ENCODE measurements at regions not wholly inside any gene's neighbourhood (a gene's known extent, or its start where the extent isn't known, plus 50 kb on each side); places are given as distances from the start of the nearest gene placed in this dataset.

GRCh38 chr3:127137757-127138536 is 55.0 kb upstream of the PRR23E start:
- Histone ChIP-seq H3K4me3 (replicated peaks in 1 of 4; ENCODE audit: control extremely low read depth in 1 of 4, insufficient read depth in 1 of 4, low read depth in 3 of 4, low read length in 4 of 4) (no peak overlapping the region), H3K27ac (ENCODE audit: insufficient read depth, low read length) (no peak overlapping the region), H3K4me1 (ENCODE audit: control insufficient read depth, extremely low read depth, insufficient read depth, low read length) (no peaks in the 10 kb centered on the region), H2AFZ (ENCODE audit: low read length) (no peak overlapping the region), H3K9me3 (ENCODE audit: control insufficient read depth, insufficient read depth, low read depth, low read length) (no peaks in the 10 kb centered on the region), H3K9ac (ENCODE audit: insufficient read depth, low read length) (no peak overlapping the region), H3K4me2 (ENCODE audit: extremely low read depth, insufficient read depth, low read length) (no peak overlapping the region), H3K27me3 (ENCODE audit: control insufficient read depth, insufficient read depth, low read length) (peaks cover 21% of the 10 kb centered on the region), H3K79me2 (ENCODE audit: control insufficient read depth, insufficient read depth, low read length) (no peaks in the 10 kb centered on the region), H3K36me3 (ENCODE audit: control insufficient read depth, insufficient read depth, low read length) (no peaks in the 10 kb centered on the region), H4K20me1 (ENCODE audit: control insufficient read depth, extremely low read depth, insufficient read depth, low read length) (no peaks in the 10 kb centered on the region)
- no peak for DNase-seq (ENCODE audit: low read depth in 2 of 2)
- TF ChIP-seq EZH2 (IDR thresholded peaks at IDR 0.05; ENCODE audit: low read length, missing control alignments) (no peak), CTCF (conservative IDR thresholded peaks at IDR 0.05 in 1 of 2, IDR thresholded peaks at IDR 0.05 in 1 of 2; ENCODE audit: low read depth in 1 of 2, low read length in 2 of 2) (no peak)

- TF ChIP-seq EZH2 (IDR thresholded peaks at IDR 0.05; ENCODE audit: low read length, missing control alignments) (no peak), CTCF (conservative IDR thresholded peaks at IDR 0.05 in 1 of 2, IDR thresholded peaks at IDR 0.05 in 1 of 2; ENCODE audit: low read depth in 1 of 2, low read length in 2 of 2) (no peak)
- no peak overlapping the region for H3K4me2 ChIP-seq (ENCODE audit: extremely low read depth, insufficient read depth, low read length)
- H3K9me3 ChIP-seq (ENCODE audit: control insufficient read depth, insufficient read depth, low read depth, low read length): no peaks in the 10 kb centered on the region
- H2AFZ ChIP-seq (ENCODE audit: low read length): no peak overlapping the region
- DNase-seq (ENCODE audit: low read depth in 2 of 2): no peak
- no peak overlapping the region for H3K4me3 ChIP-seq (replicated peaks in 1 of 4; ENCODE audit: control extremely low read depth in 1 of 4, insufficient read depth in 1 of 4, low read depth in 3 of 4, low read length in 4 of 4)
- peaks cover 12% of the 10 kb centered on the region for H3K27me3 ChIP-seq (ENCODE audit: control insufficient read depth, insufficient read depth, low read length)
- no peaks in the 10 kb centered on the region for H4K20me1 ChIP-seq (ENCODE audit: control insufficient read depth, extremely low read depth, insufficient read depth, low read length)
- no peaks in the 10 kb centered on the region for H3K36me3 ChIP-seq (ENCODE audit: control insufficient read depth, insufficient read depth, low read length)
- H3K79me2 ChIP-seq (ENCODE audit: control insufficient read depth, insufficient read depth, low read length): no peaks in the 10 kb centered on the region
- H3K27ac ChIP-seq (ENCODE audit: insufficient read depth, low read length): no peak overlapping the region
- H3K4me1 ChIP-seq (ENCODE audit: control insufficient read depth, extremely low read depth, insufficient read depth, low read length): no peaks in the 10 kb centered on the region
- no peak overlapping the region for H3K9ac ChIP-seq (ENCODE audit: insufficient read depth, low read length)
These were observed 53.1 kb upstream of the PRR23E start for GRCh38 chr3:127139601-127140500.

All from fibroblast of lung (primary cell).